GM12864 (cell line): ENCODE measurements at regions not wholly inside any gene's neighbourhood (a gene's known extent, or its start where the extent isn't known, plus 50 kb on each side); places are given as distances from the start of the nearest gene placed in this dataset.

Experiments
- DNase-seq: peaks from one replicate; pipeline ENCODE4 v3.0.0-alpha.2; 2011; ENCODE audit warnings: low read depth
- H3K4me3 ChIP-seq: 2 replicates; pipeline ENCODE4 v1.5.1; 2011; ENCODE audit warnings: mild to moderate bottlenecking, low read depth, low read length, control low read depth
- CTCF ChIP-seq: IDR thresholded peaks from 2 replicates; pipeline ENCODE4 v1.5.1; 2011; ENCODE audit warnings: low read depth, mild to moderate bottlenecking, moderate library complexity, low read length, control low read depth, inconsistent platforms; ENCODE audit errors: missing control alignments

GRCh38 chr5:3186736-3187405, 408.8 kb upstream of the IRX1 start:
- no peak for TF ChIP-seq CTCF
- DNase-seq: no peak
- H3K4me3 ChIP-seq: no peak overlapping the region

GRCh38 chr5:3186156-3186555, 409.5 kb upstream of the IRX1 start:
- no peak for DNase-seq
- H3K4me3 ChIP-seq: no peak overlapping the region
- TF ChIP-seq CTCF: no peak

GRCh38 chr5:3185488-3185887, 410.1 kb upstream of the IRX1 start:
- no peak overlapping the region for H3K4me3 ChIP-seq
- TF ChIP-seq CTCF: no peak
- DNase-seq: no peak

GRCh38 chr5:3182133-3182876, 413.3 kb upstream of the IRX1 start:
- no peak overlapping the region for H3K4me3 ChIP-seq
- DNase-seq: no peak
- no peak for TF ChIP-seq CTCF

- DNase-seq: no peak
- no peak for TF ChIP-seq CTCF
- H3K4me3 ChIP-seq: no peak overlapping the region
These were observed 414.0 kb upstream of the IRX1 start for GRCh38 chr5:3181671-3182070.

- no peak overlapping the region for H3K4me3 ChIP-seq
- DNase-seq: no peak
- no peak for TF ChIP-seq CTCF
These were observed 415.0 kb upstream of the IRX1 start for GRCh38 chr5:3180636-3181035.

- TF ChIP-seq CTCF: no peak
- no peak overlapping the region for H3K4me3 ChIP-seq
- no peak for DNase-seq
These were observed 416.4 kb upstream of the IRX1 start for GRCh38 chr5:3179220-3179619.
